Prostate gland (tissue), 2 donors: ENCODE measurements at regions not wholly inside any gene's neighbourhood (a gene's known extent, or its start where the extent isn't known, plus 50 kb on each side); places are given as distances from the start of the nearest gene placed in this dataset.
A peak's percentile ranks its signal among the peaks of the same experiment; 100 is the strongest.

Experiments
- DNase-seq: peaks from one replicate; pipeline ENCODE4 v3.0.0-alpha.2; 2019; ENCODE audit warnings: low spot score
- H3K27ac ChIP-seq, 2 donors: fragments of 200-600 bp; sonication (generic); 2 replicates each; pipeline ENCODE4 v1.5.1; 2017 to 2019
- H3K27me3 ChIP-seq: fragments of 200-600 bp; sonication (generic); replicated peaks from 2 replicates; pipeline ENCODE4 v1.5.1; 2019; ENCODE audit not compliant: insufficient read depth
- H3K36me3 ChIP-seq, 2 donors: fragments of 200-600 bp; sonication (generic); 1 replicate in 1 of 2; 2 replicates in 1 of 2; pipeline versions ENCODE4 v1.5.1 to v1.8.1; 2017 to 2019
- H3K4me1 ChIP-seq: fragments of 200-600 bp; sonication (generic); replicated peaks from 2 replicates; pipeline ENCODE4 v1.5.1; 2019
- H3K4me3 ChIP-seq, 2 donors: fragments of 200-600 bp; sonication (generic); 2 replicates each; pipeline ENCODE4 v1.5.1; 2017 to 2019
- H3K9me3 ChIP-seq: fragments of 200-600 bp; sonication (generic); 2 replicates; pipeline ENCODE4 v1.5.1; 2017
- CTCF ChIP-seq, 4 experiments: fragments of 200-600 bp in 2 of 4; fragments of 450-650 bp in 2 of 4; sonication (generic) in 2 of 4; IDR thresholded peaks; 1 replicate in 3 of 4; 2 replicates in 1 of 4; pipeline ENCODE4 v1.5.1; 2016 to 2019; ENCODE audit warnings: antibody characterized with exemption in 4 of 4, mild to moderate bottlenecking in 2 of 4, moderate library complexity in 2 of 4
- POLR2A ChIP-seq: fragments of 450-650 bp; IDR thresholded peaks from one replicate; pipeline ENCODE4 v1.6.1; 2016; ENCODE audit warnings: antibody characterized with exemption, mild to moderate bottlenecking
- POLR2AphosphoS5 ChIP-seq: sonication (generic); formaldehyde crosslinking; IDR thresholded peaks from one replicate; pipeline ENCODE4 v1.6.1; 2017; ENCODE audit warnings: antibody characterized with exemption
- WGBS: methylation state at CpG from one replicate; pipeline ENCODE4 v1.1.5; 2018; 5-methylcytosine and 5-hydroxymethylcytosine counted together
- intact Hi-C: fragments of 100-400 bp; cut with DNase I; formaldehyde crosslinking; loops from one replicate; pipeline ENCODE4 v1.14.2; 2022

DNA sequence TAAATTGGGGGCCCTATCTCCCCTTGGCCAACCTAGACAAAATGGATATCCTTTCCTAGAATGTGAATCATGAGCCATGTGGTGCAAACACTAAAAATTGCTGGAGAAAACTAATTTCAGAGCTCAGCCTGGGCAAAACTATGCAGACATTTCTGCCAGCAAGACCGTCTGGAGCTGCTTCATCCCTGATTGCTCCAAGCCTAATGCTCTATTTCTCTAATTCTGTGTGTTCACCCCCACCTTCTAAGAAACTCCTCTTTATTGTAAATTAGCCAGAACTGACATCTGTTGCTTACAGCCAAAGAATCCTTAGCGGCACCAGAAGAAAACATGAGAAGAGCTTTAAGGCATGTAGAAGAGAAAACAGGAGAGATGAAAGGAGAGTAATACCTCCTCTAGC lies 337.7 kb upstream of the CHAC2 start:
- Histone ChIP-seq H3K4me1 (no peaks in the 10 kb centered on the region), H3K27me3 (no peaks in the 10 kb centered on the region), H3K9me3 (no peaks in the 10 kb centered on the region), H3K36me3 (no peaks in the 10 kb centered on the region), H3K4me3 (no peak overlapping the region), H3K27ac (no peak overlapping the region)
- intact Hi-C loops, result no loop called here
- TF ChIP-seq CTCF (IDR thresholded peaks at IDR 0.05), result no peak
- no peak for DNase-seq
- WGBS, result 66% methylated on average over 2 of the region's 2 CpGs

- no peak for DNase-seq
- Histone ChIP-seq H3K27ac (no peak overlapping the region), H3K27me3 (no peaks in the 10 kb centered on the region), H3K4me3 (no peak overlapping the region), H3K9me3 (no peaks in the 10 kb centered on the region), H3K4me1 (no peaks in the 10 kb centered on the region), H3K36me3 (no peaks in the 10 kb centered on the region)
- 67% methylated on average over 3 of the region's 3 CpGs for WGBS
- TF ChIP-seq POLR2AphosphoS5, result no peak
- no peak for TF ChIP-seq CTCF (IDR thresholded peaks at IDR 0.05)
- no peak for TF ChIP-seq POLR2A
- intact Hi-C loops, result no loop called here
Observed at GRCh38 chr2:53424902-53425301, 342.7 kb upstream of the CHAC2 start.

- DNase-seq, result no peak
- 92% methylated on average over 3 of the region's 3 CpGs for WGBS
- no peak for TF ChIP-seq POLR2AphosphoS5
- no peak for TF ChIP-seq CTCF (IDR thresholded peaks at IDR 0.05)
- no peak for TF ChIP-seq POLR2A
Observed at GRCh38 chr2:53423465-53423864, 344.1 kb upstream of the CHAC2 start.

GRCh38 chr2:53422979-53423378 lies 344.6 kb upstream of the CHAC2 start:
- no peak overlapping the region for H3K4me3 ChIP-seq
- no peaks in the 10 kb centered on the region for H3K9me3 ChIP-seq
- TF ChIP-seq CTCF (IDR thresholded peaks at IDR 0.05), result peak in 3 of 4 experiments; percentile 29 to 47 (median 37)
- TF ChIP-seq POLR2AphosphoS5, result no peak
- intact Hi-C loops, result no loop called here
- no peaks in the 10 kb centered on the region for H3K4me1 ChIP-seq
- H3K27ac ChIP-seq, result no peak overlapping the region
- WGBS, result 62% methylated on average over 3 of the region's 3 CpGs
- H3K36me3 ChIP-seq, result no peaks in the 10 kb centered on the region
- DNase-seq, result peak; percentile 15
- no peaks in the 10 kb centered on the region for H3K27me3 ChIP-seq

More at GRCh38 chr2:53423465-53423864, 344.1 kb upstream of the CHAC2 start:
- intact Hi-C loops, result no loop called here
- Histone ChIP-seq H3K4me1 (no peaks in the 10 kb centered on the region), H3K9me3 (no peaks in the 10 kb centered on the region), H3K27ac (no peak overlapping the region), H3K36me3 (no peaks in the 10 kb centered on the region), H3K4me3 (no peak overlapping the region), H3K27me3 (no peaks in the 10 kb centered on the region)

DNA sequence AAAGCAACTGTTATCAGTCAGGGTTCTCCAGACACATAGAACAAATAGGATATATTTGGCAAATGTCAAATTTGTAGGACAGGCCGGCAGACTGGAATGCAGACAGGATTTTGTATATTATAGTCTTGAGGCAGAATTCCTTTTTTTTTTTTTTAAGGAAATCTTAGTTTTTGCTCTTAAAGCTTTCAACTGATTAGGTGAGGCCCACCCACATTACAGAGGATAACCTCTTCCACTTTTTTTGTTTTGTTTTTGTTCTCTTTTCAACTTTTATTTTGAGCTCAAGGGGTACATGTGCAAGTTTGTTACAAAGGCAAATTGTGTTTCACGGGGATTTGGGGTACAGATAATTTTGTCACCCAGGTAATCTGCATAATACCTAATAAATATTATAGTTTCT lies 350.2 kb upstream of the CHAC2 start:
- Histone ChIP-seq H3K9me3 (no peaks in the 10 kb centered on the region), H3K4me3 (no peak overlapping the region), H3K27ac (no peak overlapping the region), H3K36me3 (no peaks in the 10 kb centered on the region), H3K4me1 (no peaks in the 10 kb centered on the region), H3K27me3 (no peaks in the 10 kb centered on the region)
- 100% methylated on average over 2 of the region's 2 CpGs for WGBS
- no peak for DNase-seq
- TF ChIP-seq POLR2A, result no peak
- no peak for TF ChIP-seq CTCF (IDR thresholded peaks at IDR 0.05)
- no peak for TF ChIP-seq POLR2AphosphoS5
- intact Hi-C loops, result no loop called here
